ENCODE measurements at regions not wholly inside any gene's neighbourhood (a gene's known extent, or its start where the extent isn't known, plus 50 kb on each side); places are given as distances from the start of the nearest gene placed in this dataset.

DNA sequence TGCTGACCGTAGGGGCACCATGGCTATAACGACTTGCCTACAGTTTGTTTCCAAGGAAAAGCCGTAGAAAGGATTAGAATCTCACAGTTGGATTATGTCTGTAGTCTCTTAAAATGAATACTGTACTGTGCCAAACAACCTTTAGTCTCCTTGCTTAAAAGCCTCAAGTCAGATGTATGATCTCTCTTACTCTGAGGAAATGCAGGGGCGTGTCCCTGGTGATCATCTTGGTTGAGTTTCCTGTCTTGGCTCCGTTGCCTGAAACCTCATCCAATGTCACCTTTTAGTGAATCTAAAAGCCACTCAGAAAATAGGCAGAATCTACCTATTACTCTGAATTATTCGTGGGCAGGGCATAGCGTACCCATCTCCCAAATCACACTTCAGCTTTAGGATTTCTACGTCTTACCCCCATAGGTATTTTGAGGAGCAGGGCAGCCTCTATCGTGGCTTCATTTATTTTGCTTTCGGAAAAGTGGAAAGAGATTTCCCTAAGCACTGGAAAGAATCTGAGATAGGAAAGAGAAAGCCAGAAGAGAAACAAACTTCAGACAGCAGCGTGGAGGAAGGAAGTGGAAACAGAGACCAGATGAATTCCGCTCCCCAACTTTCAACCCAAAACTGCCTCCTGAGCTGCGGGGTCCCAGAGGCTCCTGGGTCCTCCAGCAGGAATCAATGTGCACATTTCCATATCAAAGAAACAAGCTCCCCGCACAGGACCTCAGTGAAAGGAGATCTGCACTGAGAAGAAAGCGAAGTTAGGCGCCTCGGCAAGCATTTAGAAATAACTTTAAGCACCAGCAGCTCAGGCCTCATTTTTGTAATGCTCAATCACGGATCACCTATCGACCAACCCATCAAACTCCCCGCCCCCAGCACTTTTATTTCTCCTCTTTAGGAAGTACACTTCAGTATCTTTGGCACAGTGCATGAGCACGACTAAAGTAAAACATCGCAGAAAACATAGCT, 245.8 kb downstream of the ETS1 start:
- Mint-ChIP-seq H3K9me3 (ENCODE audit: insufficient read depth) (no peaks in the 10 kb centered on the region), H3K36me3 (ENCODE audit: low read depth) (peaks cover 20% of the 10 kb centered on the region), H3K4me1 (ENCODE audit: low read depth) (peaks cover 72% of the 10 kb centered on the region), H3K4me3 (peak overlapping the region; percentile 74), H3K27ac (peak overlapping the region; percentile 96), H3K27me3 (ENCODE audit: low read depth) (no peaks in the 10 kb centered on the region)
- ChIA-PET CTCF (interaction anchor here (0.7 to 2.2 kb wide), 12 partner anchors 16 to 290 kb away, joined by 3 to 18 read pairs (median 3); no protein-coding TSS in a partner anchor), POLR2A (interaction anchor here (0.6 to 3.5 kb wide), 15 partner anchors 8 to 291 kb away, joined by 3 to 18 read pairs (median 3); no protein-coding TSS in a partner anchor)
- ATAC-seq (peak; percentile 77), DNase-seq (peak; percentile 82)

GRCh38 chr11:128339792-128340191, 247.6 kb downstream of the ETS1 start:
- CTCF ChIA-PET, result interaction anchor here (7.8 kb wide), 1 partner anchor 15 kb away, joined by 61 read pairs; no protein-coding TSS in a partner anchor
- H3K4me1 Mint-ChIP-seq (ENCODE audit: low read depth), result peaks cover 66% of the 10 kb centered on the region
- no peaks in the 10 kb centered on the region for H3K9me3 Mint-ChIP-seq (ENCODE audit: insufficient read depth)
- H3K4me3 Mint-ChIP-seq, result no peak overlapping the region
- H3K36me3 Mint-ChIP-seq (ENCODE audit: low read depth), result peaks cover 17% of the 10 kb centered on the region
- no peaks in the 10 kb centered on the region for H3K27me3 Mint-ChIP-seq (ENCODE audit: low read depth)
- H3K27ac Mint-ChIP-seq, result peak overlapping the region; percentile 48
- DNase-seq (no peak), ATAC-seq (no peak)
- POLR2A ChIA-PET, result no interaction called here

GRCh38 chr11:128338811-128339210, 248.5 kb downstream of the ETS1 start:
- POLR2A ChIA-PET, result no interaction called here

GRCh38 chr11:128336203-128336602, 251.2 kb downstream of the ETS1 start:
- Mint-ChIP-seq H3K4me1 (ENCODE audit: low read depth) (peaks cover 48% of the 10 kb centered on the region), H3K27me3 (ENCODE audit: low read depth) (no peaks in the 10 kb centered on the region), H3K36me3 (ENCODE audit: low read depth) (peaks cover 4% of the 10 kb centered on the region), H3K27ac (no peak overlapping the region), H3K9me3 (ENCODE audit: insufficient read depth) (no peaks in the 10 kb centered on the region), H3K4me3 (no peak overlapping the region)
- ChIA-PET POLR2A (interaction anchor here (0.6 to 2.0 kb wide), 3 partner anchors 34 to 132 kb away, joined by 3 to 6 read pairs (median 4); no protein-coding TSS in a partner anchor), CTCF (interaction anchor here (1.0 to 7.8 kb wide), 2 partner anchors 11 to 13 kb away, joined by 3 to 61 read pairs; no protein-coding TSS in a partner anchor)
- DNase-seq (no peak), ATAC-seq (no peak)

More at GRCh38 chr11:128338811-128339210, 248.5 kb downstream of the ETS1 start:
- ATAC-seq (no peak), DNase-seq (no peak)
- peaks cover 17% of the 10 kb centered on the region for H3K36me3 Mint-ChIP-seq (ENCODE audit: low read depth)
- CTCF ChIA-PET, result interaction anchor here (7.8 kb wide), 1 partner anchor 14 kb away, joined by 61 read pairs; no protein-coding TSS in a partner anchor
- peaks cover 67% of the 10 kb centered on the region for H3K4me1 Mint-ChIP-seq (ENCODE audit: low read depth)
- no peak overlapping the region for H3K27ac Mint-ChIP-seq
- no peaks in the 10 kb centered on the region for H3K9me3 Mint-ChIP-seq (ENCODE audit: insufficient read depth)
- no peak overlapping the region for H3K4me3 Mint-ChIP-seq
- H3K27me3 Mint-ChIP-seq (ENCODE audit: low read depth), result no peaks in the 10 kb centered on the region

GRCh38 chr11:128335729-128336128, 251.6 kb downstream of the ETS1 start:
- Mint-ChIP-seq H3K9me3 (ENCODE audit: insufficient read depth) (no peaks in the 10 kb centered on the region), H3K36me3 (ENCODE audit: low read depth) (peaks cover 4% of the 10 kb centered on the region), H3K4me3 (no peak overlapping the region), H3K27me3 (ENCODE audit: low read depth) (no peaks in the 10 kb centered on the region), H3K4me1 (ENCODE audit: low read depth) (peaks cover 49% of the 10 kb centered on the region), H3K27ac (no peak overlapping the region)
- ChIA-PET CTCF (interaction anchor here (0.8 to 7.8 kb wide), 2 partner anchors 10 to 16 kb away, joined by 3 to 61 read pairs; no protein-coding TSS in a partner anchor), POLR2A (interaction anchor here (0.7 to 2.0 kb wide), 3 partner anchors 10 to 34 kb away, joined by 3 to 6 read pairs (median 6); no protein-coding TSS in a partner anchor)
- ATAC-seq (no peak), DNase-seq (no peak)

DNA sequence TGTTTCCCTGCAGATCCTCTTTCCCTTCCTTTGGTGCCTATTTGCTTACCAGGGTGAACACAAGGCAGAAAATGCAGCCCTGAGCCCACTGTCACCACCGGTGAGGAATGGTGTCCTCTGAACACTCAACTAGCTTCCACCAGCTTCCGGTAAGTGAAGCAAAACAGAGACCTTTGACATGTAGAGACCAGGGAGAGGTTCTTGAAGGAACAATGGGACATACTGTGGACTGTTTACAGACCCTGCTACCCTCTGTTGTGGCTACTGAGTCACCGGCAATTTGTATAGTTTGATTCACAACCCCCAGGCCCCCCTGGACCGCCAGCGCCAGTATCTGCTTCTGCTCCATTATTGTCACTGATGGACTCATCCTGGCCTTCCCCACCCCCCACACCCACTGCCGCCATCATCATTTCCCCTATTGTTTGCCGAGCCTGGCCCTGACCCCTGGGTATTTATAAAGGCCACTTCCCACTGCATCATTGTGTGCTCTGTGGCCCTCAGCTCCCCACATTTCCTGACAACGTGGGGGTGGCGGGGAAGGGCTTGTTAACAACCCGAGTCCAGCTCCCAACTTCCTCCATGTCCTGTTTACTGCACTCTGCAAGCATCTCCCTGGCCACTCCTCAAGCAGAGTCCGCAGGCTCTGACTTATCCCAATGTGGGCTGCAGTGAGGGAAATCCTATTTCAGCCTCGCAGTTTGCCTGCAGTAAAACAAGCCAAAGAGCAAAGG, 252.9 kb downstream of the ETS1 start:
- H3K27ac Mint-ChIP-seq, result no peak overlapping the region
- DNase-seq (no peak), ATAC-seq (no peak)
- H3K9me3 Mint-ChIP-seq (ENCODE audit: insufficient read depth), result no peaks in the 10 kb centered on the region
- no peak overlapping the region for H3K4me3 Mint-ChIP-seq
- H3K27me3 Mint-ChIP-seq (ENCODE audit: low read depth), result no peaks in the 10 kb centered on the region
- POLR2A ChIA-PET, result interaction anchor here (1.6 to 2.0 kb wide), 2 partner anchors 9 to 33 kb away, joined by 6 read pairs; no protein-coding TSS in a partner anchor
- CTCF ChIA-PET, result interaction anchor here (0.9 to 7.8 kb wide), 4 partner anchors 9 to 363 kb away, joined by 3 to 61 read pairs (median 4); no protein-coding TSS in a partner anchor
- no peaks in the 10 kb centered on the region for H3K36me3 Mint-ChIP-seq (ENCODE audit: low read depth)
- peaks cover 49% of the 10 kb centered on the region for H3K4me1 Mint-ChIP-seq (ENCODE audit: low read depth)

DNA sequence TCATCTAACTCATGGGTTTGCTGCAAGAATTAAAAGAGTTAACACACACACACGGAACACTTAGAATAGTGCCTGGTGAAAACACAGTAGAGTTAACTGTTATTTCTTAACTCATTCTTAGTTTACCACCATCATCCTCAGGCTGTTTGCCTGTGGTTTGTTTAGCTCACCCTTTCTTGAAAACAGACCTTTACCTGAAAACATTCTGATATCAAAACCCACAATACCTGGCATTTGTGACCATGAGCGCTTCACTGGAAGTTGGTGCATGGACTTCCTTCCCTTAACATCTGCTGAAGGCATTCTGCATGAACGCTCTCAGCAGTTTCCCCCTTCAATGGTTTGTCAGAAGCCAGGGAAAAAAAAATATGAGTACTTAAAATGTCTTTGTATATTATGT, 256.0 kb downstream of the ETS1 start:
- Mint-ChIP-seq H3K9me3 (ENCODE audit: insufficient read depth) (no peaks in the 10 kb centered on the region), H3K4me3 (no peak overlapping the region), H3K27me3 (ENCODE audit: low read depth) (no peaks in the 10 kb centered on the region), H3K27ac (peak overlapping the region; percentile 74), H3K4me1 (ENCODE audit: low read depth) (peaks cover 69% of the 10 kb centered on the region), H3K36me3 (ENCODE audit: low read depth) (peaks cover 6% of the 10 kb centered on the region)
- ATAC-seq (no peak), DNase-seq (no peak)
- CTCF ChIA-PET, result interaction anchor here (0.7 to 1.9 kb wide), 2 partner anchors 9 to 42 kb away, joined by 3 to 7 read pairs; no protein-coding TSS in a partner anchor
- POLR2A ChIA-PET, result interaction anchor here (0.6 to 1.3 kb wide), 3 partner anchors 9 to 139 kb away, joined by 3 read pairs; no protein-coding TSS in a partner anchor

DNA sequence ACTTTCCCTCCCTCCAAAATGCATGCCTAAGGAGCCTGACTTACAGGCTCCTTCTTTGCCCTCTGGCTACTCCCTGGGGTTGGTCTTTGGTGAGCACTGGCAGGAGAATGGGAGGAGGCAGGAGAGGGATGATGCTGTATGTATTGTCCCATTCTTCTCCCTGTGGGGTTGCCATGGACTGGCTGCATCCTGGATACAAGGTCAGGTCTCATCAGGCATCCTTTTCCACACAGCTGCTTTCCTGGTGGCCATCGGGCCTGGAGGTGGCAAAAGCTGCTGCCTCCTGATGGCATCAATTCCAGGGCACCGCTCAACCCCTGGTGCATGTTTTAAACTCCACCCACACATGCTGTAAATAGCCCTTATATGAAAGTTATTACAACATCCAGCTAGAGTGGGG, 257.2 kb downstream of the ETS1 start:
- Mint-ChIP-seq H3K27me3 (ENCODE audit: low read depth) (no peaks in the 10 kb centered on the region), H3K4me1 (ENCODE audit: low read depth) (peaks cover 74% of the 10 kb centered on the region), H3K9me3 (ENCODE audit: insufficient read depth) (no peaks in the 10 kb centered on the region), H3K36me3 (ENCODE audit: low read depth) (peaks cover 6% of the 10 kb centered on the region), H3K27ac (peak overlapping the region; percentile 84), H3K4me3 (no peak overlapping the region)
- CTCF ChIA-PET, result interaction anchor here (0.6 to 1.9 kb wide), 2 partner anchors 28 to 40 kb away, joined by 3 to 7 read pairs; no protein-coding TSS in a partner anchor
- POLR2A ChIA-PET, result interaction anchor here (0.6 to 1.9 kb wide), 4 partner anchors 28 to 182 kb away, joined by 3 to 6 read pairs (median 3); no protein-coding TSS in a partner anchor
- DNase-seq, result no peak
- ATAC-seq, result no peak

- peak overlapping the region; percentile 54 for H3K4me3 Mint-ChIP-seq
- CTCF ChIA-PET, result interaction anchor here (1.2 to 7.9 kb wide), 3 partner anchors 7 to 302 kb away, joined by 3 to 61 read pairs (median 5); no protein-coding TSS in a partner anchor
- peaks cover 77% of the 10 kb centered on the region for H3K4me1 Mint-ChIP-seq (ENCODE audit: low read depth)
- DNase-seq, result no peak
- peak overlapping the region; percentile 84 for H3K27ac Mint-ChIP-seq
- H3K9me3 Mint-ChIP-seq (ENCODE audit: insufficient read depth), result no peaks in the 10 kb centered on the region
- no peak for ATAC-seq
- POLR2A ChIA-PET, result interaction anchor here (1.1 to 1.9 kb wide), 3 partner anchors 27 to 176 kb away, joined by 4 to 6 read pairs (median 5); no protein-coding TSS in a partner anchor
- H3K36me3 Mint-ChIP-seq (ENCODE audit: low read depth), result peaks cover 6% of the 10 kb centered on the region
- no peaks in the 10 kb centered on the region for H3K27me3 Mint-ChIP-seq (ENCODE audit: low read depth)
Measured at GRCh38 chr11:128328955-128329551, 258.3 kb downstream of the ETS1 start.

DNA sequence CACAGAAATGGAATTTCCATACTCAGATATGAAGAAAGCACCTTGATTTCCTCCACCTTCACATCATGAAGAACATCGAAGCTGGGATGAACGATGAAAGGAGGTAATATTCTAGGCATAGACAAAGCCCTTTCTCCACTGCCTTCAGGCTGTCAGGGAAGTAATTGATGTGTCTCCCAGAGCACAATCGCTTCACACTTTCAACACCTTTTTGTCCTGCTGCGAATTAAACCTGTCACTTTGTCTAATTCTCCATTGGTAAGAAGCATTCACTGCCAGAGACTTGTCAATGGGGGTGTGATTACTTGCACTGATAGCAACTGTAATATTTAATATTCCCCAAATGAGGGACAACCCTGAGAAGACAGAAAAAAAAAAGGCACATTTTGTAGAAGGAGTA, 260.1 kb downstream of the ETS1 start:
- CTCF ChIA-PET, result interaction anchor here (1.1 to 7.9 kb wide), 5 partner anchors 9 to 179 kb away, joined by 3 to 61 read pairs (median 3); no protein-coding TSS in a partner anchor
- Mint-ChIP-seq H3K4me1 (ENCODE audit: low read depth) (peaks cover 91% of the 10 kb centered on the region), H3K4me3 (no peak overlapping the region), H3K27me3 (ENCODE audit: low read depth) (no peaks in the 10 kb centered on the region), H3K27ac (peak overlapping the region; percentile 88), H3K36me3 (ENCODE audit: low read depth) (peaks cover 6% of the 10 kb centered on the region), H3K9me3 (ENCODE audit: insufficient read depth) (no peaks in the 10 kb centered on the region)
- DNase-seq (no peak), ATAC-seq (no peak)
- POLR2A ChIA-PET, result interaction anchor here (0.7 to 1.8 kb wide), 3 partner anchors 25 to 37 kb away, joined by 3 to 8 read pairs (median 5); no protein-coding TSS in a partner anchor

Data from activated CD8-positive, alpha-beta T cell treated with anti-CD3 and anti-CD28 coated beads, Interleukin-2, amount 10 ng/mL, durations not matched to agents 7 days and 5 days (primary cell).